ENCODE measurements at regions not wholly inside any gene's neighbourhood (a gene's known extent, or its start where the extent isn't known, plus 50 kb on each side); places are given as distances from the start of the nearest gene placed in this dataset.

- Histone ChIP-seq H3K9me3 (replicated peaks; ENCODE audit: control insufficient read depth, insufficient read depth, low read length) (no peaks in the 10 kb centered on the region), H3K9ac (replicated peaks; ENCODE audit: extremely low read depth, insufficient read depth, low read length) (no peak overlapping the region), H3K27ac (ENCODE audit: insufficient read depth, low read depth, low read length) (no peak overlapping the region), H3K36me3 (ENCODE audit: control insufficient read depth in 2 of 2, extremely low read depth in 1 of 2, insufficient read depth in 2 of 2, low read length in 2 of 2) (no peaks in the 10 kb centered on the region), H3K9me1 (replicated peaks; ENCODE audit: control insufficient read depth, extremely low read depth, insufficient read depth, low read length) (no peaks in the 10 kb centered on the region), H3K4me3 (replicated peaks in 1 of 3; ENCODE audit: insufficient read depth in 1 of 3, low read depth in 1 of 3, low read length in 3 of 3) (no peak overlapping the region), H3K79me2 (ENCODE audit: control insufficient read depth, insufficient read depth, low read length) (no peaks in the 10 kb centered on the region), H3K4me2 (ENCODE audit: insufficient read depth, low read length) (no peak overlapping the region), H4K20me1 (replicated peaks; ENCODE audit: control insufficient read depth, extremely low read depth, insufficient read depth, low read length) (no peaks in the 10 kb centered on the region), H3K4me1 (ENCODE audit: control insufficient read depth, extremely low read depth, insufficient read depth, low read length) (no peaks in the 10 kb centered on the region), H3K27me3 (ENCODE audit: control insufficient read depth in 2 of 2, insufficient read depth in 2 of 2, low read length in 2 of 2) (no peaks in the 10 kb centered on the region), H2AFZ (ENCODE audit: low read depth, low read length) (no peak overlapping the region)
- intact Hi-C loops (cut with micrococcal nuclease), result no loop called here
- dilution Hi-C loops (cut with MboI; ENCODE audit: extremely low pct_ligation_motif_present, low sequenced_read_pairs), result no loop called here
- FAIRE-seq, result no peak
- DNase-seq (ENCODE audit: low read depth, low spot score), result no peak
- ChIA-PET POLR2A (no interaction called here), CTCF (no interaction called here)
- TF ChIP-seq POLR2A (IDR thresholded peaks at IDR 0.05; ENCODE audit: low read depth, low read length) (no peak), FOS (IDR thresholded peaks at IDR 0.05; ENCODE audit: borderline replicate concordance, insufficient read depth, low read length) (no peak), JUN (IDR thresholded peaks at IDR 0.05; ENCODE audit: borderline replicate concordance, insufficient read depth, insufficient read length, low read depth) (no peak)
- BruUV-seq (replicated peaks), result no TSS peak
Observed at GRCh38 chr11:80473562-80473961, 1032.7 kb upstream of the TENM4 start.

GRCh38 chr11:80469871-80470270 lies 1029.0 kb upstream of the TENM4 start:
- BruUV-seq (replicated peaks), result no TSS peak
- CTCF ChIA-PET, result interaction anchor here (1.3 kb wide), 1 partner anchor 358 kb away, joined by 5 read pairs; no protein-coding TSS in a partner anchor
- dilution Hi-C loops (cut with MboI; ENCODE audit: extremely low pct_ligation_motif_present, low sequenced_read_pairs), result no loop called here
- intact Hi-C loops (cut with micrococcal nuclease), result no loop called here
- H3K4me3 ChIP-seq (replicated peaks in 1 of 3; ENCODE audit: insufficient read depth in 1 of 3, low read depth in 1 of 3, low read length in 3 of 3), result no peak overlapping the region
- no peaks in the 10 kb centered on the region for H3K9me1 ChIP-seq (replicated peaks; ENCODE audit: control insufficient read depth, extremely low read depth, insufficient read depth, low read length)
- H3K4me2 ChIP-seq (ENCODE audit: insufficient read depth, low read length), result no peak overlapping the region
- no peak overlapping the region for H3K9ac ChIP-seq (replicated peaks; ENCODE audit: extremely low read depth, insufficient read depth, low read length)
- no peaks in the 10 kb centered on the region for H3K79me2 ChIP-seq (ENCODE audit: control insufficient read depth, insufficient read depth, low read length)
- POLR2A ChIA-PET, result interaction anchor here (0.6 kb wide), 1 partner anchor 499 kb away, joined by 3 read pairs; no protein-coding TSS in a partner anchor
- no peak for TF ChIP-seq EZH2 (IDR thresholded peaks at IDR 0.05; ENCODE audit: borderline replicate concordance, low read depth, low read length, severe bottlenecking)
- TF ChIP-seq JUN (IDR thresholded peaks at IDR 0.05; ENCODE audit: borderline replicate concordance, insufficient read depth, insufficient read length, low read depth), result no peak
- no peak for TF ChIP-seq MAX (IDR thresholded peaks at IDR 0.05; ENCODE audit: insufficient read depth, insufficient read length)
- no peak for TF ChIP-seq FOS (IDR thresholded peaks at IDR 0.05; ENCODE audit: borderline replicate concordance, insufficient read depth, low read length)
- no peak for TF ChIP-seq MYC (IDR thresholded peaks at IDR 0.05; ENCODE audit: low read depth, low read length)
- TF ChIP-seq GATA2 (IDR thresholded peaks at IDR 0.05; ENCODE audit: insufficient read depth, insufficient read length, low read depth, low read length), result no peak
- TF ChIP-seq POLR2A (IDR thresholded peaks at IDR 0.05; ENCODE audit: low read depth, low read length), result no peak
- TF ChIP-seq CTCF (IDR thresholded peaks at IDR 0.05; ENCODE audit: extremely low read depth in 1 of 2, insufficient read depth in 1 of 2, low read depth in 1 of 2, low read length in 2 of 2), result no peak
- no peak for TF ChIP-seq POLR2AphosphoS5 (IDR thresholded peaks at IDR 0.05; ENCODE audit: insufficient read depth, low read depth, low read length)
- no peak overlapping the region for H3K27ac ChIP-seq (ENCODE audit: insufficient read depth, low read depth, low read length)
- H3K9me3 ChIP-seq (replicated peaks; ENCODE audit: control insufficient read depth, insufficient read depth, low read length), result no peaks in the 10 kb centered on the region
- H2AFZ ChIP-seq (ENCODE audit: low read depth, low read length), result no peak overlapping the region
- no peaks in the 10 kb centered on the region for H3K36me3 ChIP-seq (ENCODE audit: control insufficient read depth in 2 of 2, extremely low read depth in 1 of 2, insufficient read depth in 2 of 2, low read length in 2 of 2)
- no peaks in the 10 kb centered on the region for H4K20me1 ChIP-seq (replicated peaks; ENCODE audit: control insufficient read depth, extremely low read depth, insufficient read depth, low read length)
- H3K27me3 ChIP-seq (ENCODE audit: control insufficient read depth in 2 of 2, insufficient read depth in 2 of 2, low read length in 2 of 2), result no peaks in the 10 kb centered on the region
- H3K4me1 ChIP-seq (ENCODE audit: control insufficient read depth, extremely low read depth, insufficient read depth, low read length), result no peaks in the 10 kb centered on the region
- FAIRE-seq (no peak), DNase-seq (ENCODE audit: low read depth, low spot score) (no peak)
